Neural cell (in vitro differentiated cells): ENCODE measurements at regions not wholly inside any gene's neighbourhood (a gene's known extent, or its start where the extent isn't known, plus 50 kb on each side); places are given as distances from the start of the nearest gene placed in this dataset.

Source experiments
- H2AFZ ChIP-seq: fragments of 200-600, 300-800 bp; sonication (generic), shearing (Covaris generic); 2 replicates; pipeline ENCODE4 v1.6.0; 2014; ENCODE audit warnings: low read depth, mild to moderate bottlenecking, antibody characterized with exemption, low read length, moderate library complexity
- H3F3A ChIP-seq: fragments of 200-600 bp; shearing (Covaris generic); 2 replicates; pipeline ENCODE4 v1.6.1; 2016; ENCODE audit warnings: mild to moderate bottlenecking, moderate library complexity, mixed read lengths, antibody characterized with exemption, low read length; ENCODE audit not compliant: insufficient read depth, poor library complexity, severe bottlenecking
- H3K27ac ChIP-seq: fragments of 200-600, 300-800 bp; sonication (generic), shearing (Covaris generic); 2 replicates; pipeline ENCODE4 v1.5.1; 2014; ENCODE audit warnings: mild to moderate bottlenecking, low read length, moderate library complexity
- H3K27me3 ChIP-seq: fragments of 300-800, 200-600 bp; sonication (generic), shearing (Covaris generic); 2 replicates; pipeline ENCODE4 v1.6.0; 2014; ENCODE audit warnings: mild to moderate bottlenecking, low read depth, low read length, moderate library complexity; ENCODE audit not compliant: insufficient read depth
- H3K36me3 ChIP-seq: fragments of 300-800, 200-600 bp; sonication (generic), shearing (Covaris generic); 2 replicates; pipeline ENCODE4 v1.5.1; 2014; ENCODE audit warnings: mild to moderate bottlenecking, antibody characterized with exemption, low read length, moderate library complexity; ENCODE audit not compliant: insufficient read depth
- H3K4me2 ChIP-seq: fragments of 300-800, 200-600 bp; sonication (generic), shearing (Covaris generic); 2 replicates; pipeline ENCODE4 v1.6.0; 2014; ENCODE audit warnings: mild to moderate bottlenecking, low read length
- H3K4me3 ChIP-seq: fragments of 300-800, 200-600 bp; sonication (generic), shearing (Covaris generic); 2 replicates; pipeline ENCODE4 v1.5.1; 2014; ENCODE audit warnings: mild to moderate bottlenecking, low read length, moderate library complexity
- H3K79me2 ChIP-seq: fragments of 200-600 bp; shearing (Covaris generic); replicated peaks from 2 replicates; pipeline ENCODE4 v1.6.0; 2014; ENCODE audit warnings: mild to moderate bottlenecking, low read length, moderate library complexity; ENCODE audit not compliant: insufficient read depth
- H3K9ac ChIP-seq: fragments of 300-800, 200-600 bp; sonication (generic), shearing (Covaris generic); 2 replicates; pipeline ENCODE4 v1.6.1; 2016; ENCODE audit warnings: mild to moderate bottlenecking, low read length, mixed read lengths
- H3K9me2 ChIP-seq: fragments of 200-600 bp; shearing (Covaris generic); 2 replicates; pipeline ENCODE4 v1.6.1; 2016; ENCODE audit warnings: mild to moderate bottlenecking, low read length, mixed read lengths; ENCODE audit not compliant: insufficient read depth
- H3K9me3 ChIP-seq: fragments of 200-600, 300-800 bp; sonication (generic), shearing (Covaris generic); 2 replicates; pipeline ENCODE4 v1.6.1; 2016; ENCODE audit warnings: mild to moderate bottlenecking, mixed run types, low read length, moderate library complexity, mixed read lengths
- H4K20me1 ChIP-seq: fragments of 200-600 bp; shearing (Covaris generic); 2 replicates; pipeline ENCODE4 v1.6.1; 2016; ENCODE audit warnings: mild to moderate bottlenecking, mixed run types; ENCODE audit not compliant: insufficient read depth
- CTCF ChIP-seq: fragments of 450-650 bp; IDR thresholded peaks from 2 replicates; pipeline ENCODE4 v1.5.1; 2014; ENCODE audit warnings: antibody characterized with exemption, mild to moderate bottlenecking, moderate library complexity; ENCODE audit not compliant: poor library complexity, severe bottlenecking
- EP300 ChIP-seq: fragments of 450-650 bp; conservative IDR thresholded peaks from 2 replicates; pipeline ENCODE4 v1.6.1; 2014; ENCODE audit warnings: antibody characterized with exemption, mild to moderate bottlenecking, moderate library complexity; ENCODE audit not compliant: poor library complexity, severe bottlenecking
- EZH2 ChIP-seq: fragments of 200-600, 300-800 bp; shearing (Covaris generic), sonication (generic); IDR thresholded peaks from 2 replicates; pipeline ENCODE4 v1.6.1; 2014; ENCODE audit warnings: antibody characterized with exemption, low read length, borderline replicate concordance, mild to moderate bottlenecking; ENCODE audit not compliant: insufficient read depth, poor library complexity, severe bottlenecking
- MXI1 ChIP-seq: fragments of 450-650 bp; conservative IDR thresholded peaks from 2 replicates; pipeline ENCODE4 v1.6.1; 2014; ENCODE audit warnings: antibody characterized with exemption, mild to moderate bottlenecking; ENCODE audit not compliant: poor library complexity, severe bottlenecking
- POLR2AphosphoS5 ChIP-seq: IDR thresholded peaks from 2 replicates; pipeline ENCODE4 v1.6.1; 2012
- RAD21 ChIP-seq: fragments of 450-650 bp; conservative IDR thresholded peaks from 2 replicates; pipeline ENCODE4 v1.6.1; 2014; ENCODE audit warnings: antibody characterized with exemption, mild to moderate bottlenecking, moderate library complexity
- SMC3 ChIP-seq: fragments of 450-650 bp; conservative IDR thresholded peaks from 2 replicates; pipeline ENCODE4 v1.6.1; 2014; ENCODE audit warnings: antibody characterized with exemption, mild to moderate bottlenecking, moderate library complexity; ENCODE audit not compliant: poor library complexity
- TAF1 ChIP-seq: IDR thresholded peaks from 2 replicates; pipeline ENCODE4 v1.6.1; 2012; ENCODE audit warnings: low read depth
- TF ChIP-seq, protein P1 (sequence below): IDR thresholded peaks from 2 replicates; pipeline ENCODE4 v1.6.1; 2012; ENCODE audit warnings: borderline replicate concordance

- no peaks in the 10 kb centered on the region for H3K9me3 ChIP-seq
- TF ChIP-seq EP300 (no peak), RAD21 (no peak), EZH2 (no peak), MXI1 (no peak)
- H3F3A ChIP-seq = no peaks in the 10 kb centered on the region
- no peak overlapping the region for H3K4me2 ChIP-seq
- H3K79me2 ChIP-seq = no peaks in the 10 kb centered on the region
- H3K9ac ChIP-seq = no peak overlapping the region
- H3K27me3 ChIP-seq = no peaks in the 10 kb centered on the region
- no peak overlapping the region for H3K4me3 ChIP-seq
- no peaks in the 10 kb centered on the region for H3K9me2 ChIP-seq
- no peak overlapping the region for H3K27ac ChIP-seq
- no peak overlapping the region for H2AFZ ChIP-seq
- no peaks in the 10 kb centered on the region for H4K20me1 ChIP-seq
- no peaks in the 10 kb centered on the region for H3K36me3 ChIP-seq
Observed at GRCh38 chr5:153116916-153117315, 373.6 kb upstream of the GRIA1 start.

DNA sequence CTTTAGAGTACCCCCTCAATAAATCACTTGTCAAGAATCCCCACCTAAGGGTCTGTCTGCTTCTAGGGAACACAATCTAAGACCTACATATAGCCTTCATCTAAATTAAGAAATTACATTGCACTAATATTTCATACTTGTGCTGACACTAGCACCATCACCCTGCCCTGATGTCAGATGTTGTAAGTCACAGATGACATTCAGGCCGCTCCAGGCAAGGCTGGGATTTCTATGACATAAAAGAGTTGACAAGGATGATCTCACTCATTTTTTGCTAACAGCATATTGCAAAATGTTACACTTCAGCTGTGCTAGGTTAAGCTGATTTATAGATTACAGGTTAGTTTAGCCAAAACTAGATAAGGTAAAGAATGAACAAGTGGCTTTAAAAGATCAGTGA is 372.5 kb upstream of the GRIA1 start:
- H3K27ac ChIP-seq = no peak overlapping the region
- no peak overlapping the region for H3K9ac ChIP-seq
- no peaks in the 10 kb centered on the region for H3K9me3 ChIP-seq
- no peaks in the 10 kb centered on the region for H3K9me2 ChIP-seq
- H3K4me2 ChIP-seq = no peak overlapping the region
- no peaks in the 10 kb centered on the region for H3F3A ChIP-seq
- H4K20me1 ChIP-seq = no peaks in the 10 kb centered on the region
- H2AFZ ChIP-seq = no peak overlapping the region
- H3K36me3 ChIP-seq = no peaks in the 10 kb centered on the region
- no peaks in the 10 kb centered on the region for H3K27me3 ChIP-seq
- TF ChIP-seq EZH2 (no peak), SMC3 (no peak), RAD21 (no peak), EP300 (no peak), CTCF (no peak), POLR2AphosphoS5 (no peak), TAF1 (no peak), MXI1 (no peak)
- TF ChIP-seq, protein P1, sequence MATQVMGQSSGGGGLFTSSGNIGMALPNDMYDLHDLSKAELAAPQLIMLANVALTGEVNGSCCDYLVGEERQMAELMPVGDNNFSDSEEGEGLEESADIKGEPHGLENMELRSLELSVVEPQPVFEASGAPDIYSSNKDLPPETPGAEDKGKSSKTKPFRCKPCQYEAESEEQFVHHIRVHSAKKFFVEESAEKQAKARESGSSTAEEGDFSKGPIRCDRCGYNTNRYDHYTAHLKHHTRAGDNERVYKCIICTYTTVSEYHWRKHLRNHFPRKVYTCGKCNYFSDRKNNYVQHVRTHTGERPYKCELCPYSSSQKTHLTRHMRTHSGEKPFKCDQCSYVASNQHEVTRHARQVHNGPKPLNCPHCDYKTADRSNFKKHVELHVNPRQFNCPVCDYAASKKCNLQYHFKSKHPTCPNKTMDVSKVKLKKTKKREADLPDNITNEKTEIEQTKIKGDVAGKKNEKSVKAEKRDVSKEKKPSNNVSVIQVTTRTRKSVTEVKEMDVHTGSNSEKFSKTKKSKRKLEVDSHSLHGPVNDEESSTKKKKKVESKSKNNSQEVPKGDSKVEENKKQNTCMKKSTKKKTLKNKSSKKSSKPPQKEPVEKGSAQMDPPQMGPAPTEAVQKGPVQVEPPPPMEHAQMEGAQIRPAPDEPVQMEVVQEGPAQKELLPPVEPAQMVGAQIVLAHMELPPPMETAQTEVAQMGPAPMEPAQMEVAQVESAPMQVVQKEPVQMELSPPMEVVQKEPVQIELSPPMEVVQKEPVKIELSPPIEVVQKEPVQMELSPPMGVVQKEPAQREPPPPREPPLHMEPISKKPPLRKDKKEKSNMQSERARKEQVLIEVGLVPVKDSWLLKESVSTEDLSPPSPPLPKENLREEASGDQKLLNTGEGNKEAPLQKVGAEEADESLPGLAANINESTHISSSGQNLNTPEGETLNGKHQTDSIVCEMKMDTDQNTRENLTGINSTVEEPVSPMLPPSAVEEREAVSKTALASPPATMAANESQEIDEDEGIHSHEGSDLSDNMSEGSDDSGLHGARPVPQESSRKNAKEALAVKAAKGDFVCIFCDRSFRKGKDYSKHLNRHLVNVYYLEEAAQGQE = no peak
- no peaks in the 10 kb centered on the region for H3K79me2 ChIP-seq
- H3K4me3 ChIP-seq = no peak overlapping the region

GRCh38 chr5:153122403-153122802 is 368.1 kb upstream of the GRIA1 start:
- Histone ChIP-seq H3F3A (no peaks in the 10 kb centered on the region), H3K9me3 (no peaks in the 10 kb centered on the region), H3K79me2 (no peaks in the 10 kb centered on the region), H3K9ac (no peak overlapping the region), H2AFZ (no peak overlapping the region), H4K20me1 (no peaks in the 10 kb centered on the region), H3K27me3 (no peaks in the 10 kb centered on the region), H3K27ac (peak overlapping the region; percentile 7), H3K4me2 (peak overlapping the region; percentile 21), H3K36me3 (no peaks in the 10 kb centered on the region), H3K9me2 (no peaks in the 10 kb centered on the region), H3K4me3 (no peak overlapping the region)
- TF ChIP-seq CTCF = no peak
- peak; percentile 57 for TF ChIP-seq POLR2AphosphoS5
